Endothelial cell (in vitro differentiated cells): ENCODE measurements at regions not wholly inside any gene's neighbourhood (a gene's known extent, or its start where the extent isn't known, plus 50 kb on each side); places are given as distances from the start of the nearest gene placed in this dataset.

Source experiments
- DNase-seq: peaks from one replicate; pipeline ENCODE4 v3.0.0; 2021; ENCODE audit warnings: low spot score
- H3K27ac Mint-ChIP-seq: one replicate; pipeline ENCODE4 v1.8.0; 2021; ENCODE audit warnings: mixed read lengths, inconsistent platforms; ENCODE audit not compliant: unreplicated experiment
- H3K27me3 Mint-ChIP-seq: one replicate; pipeline ENCODE4 v1.8.0; 2021; ENCODE audit warnings: mild to moderate bottlenecking, moderate library complexity, mixed read lengths, inconsistent platforms; ENCODE audit not compliant: unreplicated experiment
- H3K36me3 Mint-ChIP-seq: one replicate; pipeline ENCODE4 v1.8.0; 2021; ENCODE audit warnings: mild to moderate bottlenecking, low read depth, mixed read lengths, inconsistent platforms; ENCODE audit not compliant: unreplicated experiment
- H3K4me1 Mint-ChIP-seq: one replicate; pipeline ENCODE4 v1.8.0; 2021; ENCODE audit warnings: mild to moderate bottlenecking, mixed read lengths, inconsistent platforms; ENCODE audit not compliant: unreplicated experiment
- H3K4me3 Mint-ChIP-seq: one replicate; pipeline ENCODE4 v1.8.0; 2021; ENCODE audit warnings: mild to moderate bottlenecking, mixed read lengths, inconsistent platforms; ENCODE audit not compliant: unreplicated experiment
- H3K9me3 Mint-ChIP-seq: one replicate; pipeline ENCODE4 v1.8.0; 2021; ENCODE audit warnings: mixed read lengths, inconsistent platforms; ENCODE audit not compliant: unreplicated experiment
- CTCF ChIP-seq: fragments of 200-600 bp; sonication (generic); IDR thresholded peaks from one replicate; pipeline ENCODE4 v1.5.0; 2021; ENCODE audit warnings: antibody characterized with exemption; ENCODE audit not compliant: unreplicated experiment

- no peak for DNase-seq
- no peaks in the 10 kb centered on the region for H3K9me3 Mint-ChIP-seq
- no peak overlapping the region for H3K4me3 Mint-ChIP-seq
- H3K27me3 Mint-ChIP-seq, result no peaks in the 10 kb centered on the region
- H3K27ac Mint-ChIP-seq, result no peak overlapping the region
- no peak for TF ChIP-seq CTCF
- no peaks in the 10 kb centered on the region for H3K36me3 Mint-ChIP-seq
- H3K4me1 Mint-ChIP-seq, result peaks cover 3% of the 10 kb centered on the region
Measured at GRCh38 chr6:8526624-8527023, 91.3 kb upstream of the SLC35B3 start.

GRCh38 chr6:8525370-8525769 is 90.0 kb upstream of the SLC35B3 start:
- no peaks in the 10 kb centered on the region for H3K27me3 Mint-ChIP-seq
- no peaks in the 10 kb centered on the region for H3K9me3 Mint-ChIP-seq
- no peak for TF ChIP-seq CTCF
- DNase-seq, result no peak
- H3K4me1 Mint-ChIP-seq, result peaks cover 3% of the 10 kb centered on the region
- no peaks in the 10 kb centered on the region for H3K36me3 Mint-ChIP-seq
- H3K4me3 Mint-ChIP-seq, result no peak overlapping the region
- H3K27ac Mint-ChIP-seq, result no peak overlapping the region

GRCh38 chr6:8513174-8513573 is 77.8 kb upstream of the SLC35B3 start:
- no peak overlapping the region for H3K4me3 Mint-ChIP-seq

GRCh38 chr6:8507286-8507685 is 71.9 kb upstream of the SLC35B3 start:
- no peak overlapping the region for H3K4me3 Mint-ChIP-seq
- H3K36me3 Mint-ChIP-seq, result no peaks in the 10 kb centered on the region
- no peak for DNase-seq
- no peak for TF ChIP-seq CTCF
- H3K27me3 Mint-ChIP-seq, result no peaks in the 10 kb centered on the region
- H3K9me3 Mint-ChIP-seq, result no peaks in the 10 kb centered on the region
- peaks cover 17% of the 10 kb centered on the region for H3K4me1 Mint-ChIP-seq
- H3K27ac Mint-ChIP-seq, result no peak overlapping the region

More at GRCh38 chr6:8513174-8513573, 77.8 kb upstream of the SLC35B3 start:
- no peaks in the 10 kb centered on the region for H3K36me3 Mint-ChIP-seq
- no peaks in the 10 kb centered on the region for H3K9me3 Mint-ChIP-seq
- H3K27ac Mint-ChIP-seq, result no peak overlapping the region
- DNase-seq, result no peak
- no peaks in the 10 kb centered on the region for H3K27me3 Mint-ChIP-seq
- no peaks in the 10 kb centered on the region for H3K4me1 Mint-ChIP-seq
- no peak for TF ChIP-seq CTCF

GRCh38 chr6:8506126-8506525 is 70.8 kb upstream of the SLC35B3 start:
- H3K27me3 Mint-ChIP-seq, result no peaks in the 10 kb centered on the region
- no peak overlapping the region for H3K4me3 Mint-ChIP-seq
- H3K27ac Mint-ChIP-seq, result no peak overlapping the region
- TF ChIP-seq CTCF, result no peak
- no peak for DNase-seq
- H3K36me3 Mint-ChIP-seq, result no peaks in the 10 kb centered on the region
- no peaks in the 10 kb centered on the region for H3K9me3 Mint-ChIP-seq
- H3K4me1 Mint-ChIP-seq, result peaks cover 17% of the 10 kb centered on the region
